OCI-LY3 (cell line): ENCODE measurements at regions not wholly inside any gene's neighbourhood (a gene's known extent, or its start where the extent isn't known, plus 50 kb on each side); places are given as distances from the start of the nearest gene placed in this dataset.

ENCODE experiments used
- EZH2phosphoT487 ChIP-seq: fragments of 200-600 bp; shearing (Covaris generic); IDR thresholded peaks from 2 replicates; pipeline ENCODE4 v1.6.1; 2018; ENCODE audit warnings: antibody characterized with exemption, mixed run types, low read depth
- TF ChIP-seq, protein P1 (sequence below): fragments of 200-600, 300-600 bp; sonication (generic); IDR thresholded peaks from 2 replicates; pipeline ENCODE4 v1.5.1; 2014; ENCODE audit warnings: antibody characterized with exemption, low read length, low read depth

DNA sequence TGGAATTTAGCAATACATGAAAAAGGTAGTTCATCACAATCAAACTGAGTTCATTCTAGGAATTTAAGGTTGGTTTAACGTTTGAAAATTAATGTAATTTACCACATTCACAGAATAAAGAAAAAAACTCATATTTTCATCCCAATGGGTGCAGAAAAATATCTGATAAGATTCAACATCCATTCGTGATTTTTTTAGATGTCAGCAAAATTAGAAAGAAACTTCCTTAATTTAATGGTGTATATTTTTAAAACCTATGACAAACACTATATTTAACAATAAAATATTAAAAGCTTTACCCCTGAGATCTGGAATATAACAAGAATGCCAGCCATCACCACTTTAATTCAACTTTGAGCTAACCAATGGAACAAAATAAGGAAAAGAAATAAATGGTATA, 208.7 kb upstream of the CHAC2 start:
- TF ChIP-seq, protein P1, sequence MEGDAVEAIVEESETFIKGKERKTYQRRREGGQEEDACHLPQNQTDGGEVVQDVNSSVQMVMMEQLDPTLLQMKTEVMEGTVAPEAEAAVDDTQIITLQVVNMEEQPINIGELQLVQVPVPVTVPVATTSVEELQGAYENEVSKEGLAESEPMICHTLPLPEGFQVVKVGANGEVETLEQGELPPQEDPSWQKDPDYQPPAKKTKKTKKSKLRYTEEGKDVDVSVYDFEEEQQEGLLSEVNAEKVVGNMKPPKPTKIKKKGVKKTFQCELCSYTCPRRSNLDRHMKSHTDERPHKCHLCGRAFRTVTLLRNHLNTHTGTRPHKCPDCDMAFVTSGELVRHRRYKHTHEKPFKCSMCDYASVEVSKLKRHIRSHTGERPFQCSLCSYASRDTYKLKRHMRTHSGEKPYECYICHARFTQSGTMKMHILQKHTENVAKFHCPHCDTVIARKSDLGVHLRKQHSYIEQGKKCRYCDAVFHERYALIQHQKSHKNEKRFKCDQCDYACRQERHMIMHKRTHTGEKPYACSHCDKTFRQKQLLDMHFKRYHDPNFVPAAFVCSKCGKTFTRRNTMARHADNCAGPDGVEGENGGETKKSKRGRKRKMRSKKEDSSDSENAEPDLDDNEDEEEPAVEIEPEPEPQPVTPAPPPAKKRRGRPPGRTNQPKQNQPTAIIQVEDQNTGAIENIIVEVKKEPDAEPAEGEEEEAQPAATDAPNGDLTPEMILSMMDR = no peak
- TF ChIP-seq EZH2phosphoT487 = no peak
